Breast epithelium (tissue), 4 donors: ENCODE measurements at regions not wholly inside any gene's neighbourhood (a gene's known extent, or its start where the extent isn't known, plus 50 kb on each side); places are given as distances from the start of the nearest gene placed in this dataset.

ENCODE experiments used
- DNase-seq, 2 donors: peaks; one replicate each; pipeline ENCODE4 v3.0.0-alpha.2; 2019; ENCODE audit warnings: low spot score in 2 of 2
- H3K27ac ChIP-seq, 2 donors: fragments of 200-600 bp; sonication (generic) in 1 of 2; one replicate each; pipeline ENCODE4 v1.5.1; 2016 to 2019; ENCODE audit warnings: mild to moderate bottlenecking in 1 of 2
- H3K27me3 ChIP-seq, 2 donors: fragments of 200-600 bp; sonication (generic) in 1 of 2; one replicate each; pipeline versions ENCODE4 v1.5.1 to v1.6.0; 2017 to 2019; ENCODE audit warnings: control low read depth in 1 of 2, mild to moderate bottlenecking in 1 of 2
- H3K36me3 ChIP-seq: fragments of 200-600 bp; one replicate; pipeline ENCODE4 v1.5.1; 2019
- H3K4me1 ChIP-seq, 2 donors: fragments of 200-600 bp; sonication (generic); one replicate each; pipeline ENCODE4 v1.5.1; 2016 to 2019; ENCODE audit warnings: control low read depth in 1 of 2
- H3K4me3 ChIP-seq, 3 donors: fragments of 200-600 bp; sonication (generic); 1 replicate in 2 of 3; 2 replicates in 1 of 3; pipeline ENCODE4 v1.5.1; 2016 to 2019; ENCODE audit warnings: mild to moderate bottlenecking in 3 of 3, moderate library complexity in 2 of 3
- H3K9me3 ChIP-seq, 2 donors: fragments of 200-600 bp; sonication (generic) in 1 of 2; one replicate each; pipeline ENCODE4 v1.5.1; 2016 to 2019; ENCODE audit warnings: control low read depth in 1 of 2
- POLR2A ChIP-seq: fragments of 450-650 bp; IDR thresholded peaks from one replicate; pipeline ENCODE4 v1.6.1; 2016; ENCODE audit warnings: antibody characterized with exemption, mild to moderate bottlenecking, moderate library complexity
- POLR2AphosphoS5 ChIP-seq, 3 donors: sonication (generic); formaldehyde crosslinking; IDR thresholded peaks; one replicate each; pipeline ENCODE4 v1.6.1; 2017; ENCODE audit warnings: antibody characterized with exemption in 3 of 3
- intact Hi-C: fragments of 100-400 bp; cut with DNase I; formaldehyde crosslinking; loops from one replicate; pipeline ENCODE4 v1.15.1; 2023; ENCODE audit warnings: low total_unique reads
- TF ChIP-seq, protein P1 (sequence below), 3 donors: fragments of 450-650 bp; IDR thresholded peaks; one replicate each; pipeline ENCODE4 v1.5.1; 2016 to 2017; ENCODE audit warnings: antibody characterized with exemption in 3 of 3, mild to moderate bottlenecking in 3 of 3, moderate library complexity in 3 of 3

DNA sequence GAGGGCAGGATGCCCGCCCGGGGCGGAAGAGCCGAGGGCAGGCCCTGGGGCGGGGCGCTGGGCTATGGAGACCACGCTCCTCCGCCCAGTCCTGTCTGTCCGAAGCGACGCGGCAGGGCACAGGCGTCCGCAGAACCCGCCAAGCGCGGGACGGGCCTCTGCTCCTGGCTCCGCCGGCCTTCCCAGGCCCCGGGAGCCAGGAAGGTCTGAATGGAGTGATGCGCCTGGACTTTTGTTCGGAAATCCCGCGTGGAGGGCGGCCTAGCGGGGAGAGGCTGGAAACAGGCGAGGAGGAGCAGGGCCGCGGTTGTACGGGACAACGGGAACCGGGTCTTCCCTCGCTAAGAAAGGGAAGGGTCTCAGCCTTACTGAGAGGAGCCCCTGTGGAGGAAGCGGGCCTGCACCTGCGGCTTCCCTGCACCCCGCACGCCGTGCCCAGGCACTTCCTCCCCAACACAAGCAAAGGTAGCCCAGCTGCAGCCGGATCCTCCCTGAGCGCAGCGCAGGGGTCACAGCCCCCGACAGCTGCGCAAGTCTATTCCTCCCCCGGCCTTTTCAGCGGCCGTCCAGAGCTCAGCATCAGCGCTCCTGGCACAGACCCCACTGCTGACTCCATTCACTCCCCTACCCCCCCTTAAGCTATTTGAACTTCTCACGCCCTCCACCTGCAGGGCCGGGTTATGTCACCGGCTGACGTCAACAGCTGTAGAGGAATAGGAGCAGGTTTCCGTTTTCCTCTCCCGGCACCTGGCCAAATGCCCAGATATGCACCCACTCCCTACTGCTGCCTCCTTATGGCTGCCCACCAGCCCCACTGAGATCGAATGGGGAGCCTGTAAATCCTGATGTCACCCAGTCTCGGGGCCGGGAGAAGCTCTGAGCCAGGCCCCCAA is 143.2 kb upstream of the RET start:
- H3K27me3 ChIP-seq, result peaks cover 0 to 43% of the 10 kb centered on the region in 2 donors
- DNase-seq, result no peak
- H3K4me1 ChIP-seq, result no peaks in the 10 kb centered on the region
- TF ChIP-seq, protein P1, sequence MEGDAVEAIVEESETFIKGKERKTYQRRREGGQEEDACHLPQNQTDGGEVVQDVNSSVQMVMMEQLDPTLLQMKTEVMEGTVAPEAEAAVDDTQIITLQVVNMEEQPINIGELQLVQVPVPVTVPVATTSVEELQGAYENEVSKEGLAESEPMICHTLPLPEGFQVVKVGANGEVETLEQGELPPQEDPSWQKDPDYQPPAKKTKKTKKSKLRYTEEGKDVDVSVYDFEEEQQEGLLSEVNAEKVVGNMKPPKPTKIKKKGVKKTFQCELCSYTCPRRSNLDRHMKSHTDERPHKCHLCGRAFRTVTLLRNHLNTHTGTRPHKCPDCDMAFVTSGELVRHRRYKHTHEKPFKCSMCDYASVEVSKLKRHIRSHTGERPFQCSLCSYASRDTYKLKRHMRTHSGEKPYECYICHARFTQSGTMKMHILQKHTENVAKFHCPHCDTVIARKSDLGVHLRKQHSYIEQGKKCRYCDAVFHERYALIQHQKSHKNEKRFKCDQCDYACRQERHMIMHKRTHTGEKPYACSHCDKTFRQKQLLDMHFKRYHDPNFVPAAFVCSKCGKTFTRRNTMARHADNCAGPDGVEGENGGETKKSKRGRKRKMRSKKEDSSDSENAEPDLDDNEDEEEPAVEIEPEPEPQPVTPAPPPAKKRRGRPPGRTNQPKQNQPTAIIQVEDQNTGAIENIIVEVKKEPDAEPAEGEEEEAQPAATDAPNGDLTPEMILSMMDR (IDR thresholded peaks at IDR 0.05), result no peak
- no peak for TF ChIP-seq POLR2AphosphoS5 (IDR thresholded peaks at IDR 0.05)
- TF ChIP-seq POLR2A, result no peak
- no peak overlapping the region for H3K27ac ChIP-seq
- no peaks in the 10 kb centered on the region for H3K36me3 ChIP-seq
- intact Hi-C loops, result no loop called here
- H3K4me3 ChIP-seq, result peak overlapping the region in 2 of 3 donors; percentile 20 to 42
- H3K9me3 ChIP-seq, result no peaks in the 10 kb centered on the region

DNA sequence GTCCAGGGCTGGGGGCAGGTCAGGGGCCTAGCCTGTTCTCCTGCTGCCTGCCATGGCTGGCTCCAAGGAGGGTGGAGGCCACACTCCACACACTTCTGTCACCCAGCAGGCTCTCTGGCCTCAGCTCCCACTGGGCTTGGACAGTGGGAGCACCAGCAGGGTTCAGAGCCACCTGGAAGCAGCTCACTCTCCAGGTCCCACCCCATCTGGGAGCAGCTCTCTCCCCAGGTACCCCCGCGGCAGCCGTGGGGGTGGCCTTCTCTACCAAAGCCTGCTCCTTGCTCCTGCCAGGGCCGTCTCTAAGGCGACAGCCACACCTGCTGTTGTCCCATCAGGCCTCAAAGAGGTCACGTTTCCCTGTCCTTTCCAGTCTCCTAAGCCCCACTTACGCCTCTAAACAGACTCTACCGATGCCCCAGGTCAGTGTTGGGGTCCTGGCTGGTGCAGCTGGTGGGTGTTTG is 142.5 kb upstream of the RET start:
- no peak for TF ChIP-seq POLR2A
- no peak for TF ChIP-seq POLR2AphosphoS5 (IDR thresholded peaks at IDR 0.05)
- TF ChIP-seq, protein P1 (IDR thresholded peaks at IDR 0.05), result no peak
- intact Hi-C loops, result no loop called here
- no peaks in the 10 kb centered on the region for H3K36me3 ChIP-seq
- no peak overlapping the region for H3K4me3 ChIP-seq
- DNase-seq, result no peak
- no peak overlapping the region for H3K27ac ChIP-seq
- H3K27me3 ChIP-seq, result peaks cover 0 to 41% of the 10 kb centered on the region in 2 donors
- H3K9me3 ChIP-seq, result no peaks in the 10 kb centered on the region
- no peaks in the 10 kb centered on the region for H3K4me1 ChIP-seq

DNA sequence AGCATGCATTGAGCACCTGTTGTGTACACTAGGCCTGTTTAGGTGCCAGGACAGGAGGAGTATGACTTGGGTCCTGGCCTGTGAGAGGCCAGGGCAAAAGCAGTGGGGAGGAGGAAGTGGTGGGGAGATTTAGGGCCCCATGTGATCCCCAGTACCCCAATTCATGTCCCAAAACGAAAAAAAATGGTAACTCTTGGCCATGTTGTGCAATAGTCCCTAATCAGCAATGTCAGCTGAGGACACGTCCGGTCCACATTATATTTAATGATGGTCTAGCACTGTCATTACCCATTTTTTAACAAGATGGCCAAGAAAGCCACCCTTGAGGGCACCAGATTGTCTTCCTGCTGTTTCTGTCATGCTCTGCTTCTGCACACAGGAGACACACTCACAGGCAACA is 142.0 kb upstream of the RET start:
- peaks cover 0 to 36% of the 10 kb centered on the region in 2 donors for H3K27me3 ChIP-seq
- no peaks in the 10 kb centered on the region for H3K9me3 ChIP-seq
- H3K4me3 ChIP-seq, result no peak overlapping the region
- TF ChIP-seq POLR2A, result no peak
- TF ChIP-seq, protein P1 (IDR thresholded peaks at IDR 0.05), result no peak
- TF ChIP-seq POLR2AphosphoS5 (IDR thresholded peaks at IDR 0.05), result no peak
- no peak overlapping the region for H3K27ac ChIP-seq
- H3K36me3 ChIP-seq, result no peaks in the 10 kb centered on the region
- no peaks in the 10 kb centered on the region for H3K4me1 ChIP-seq
- no peak for DNase-seq
- intact Hi-C loops, result no loop called here

DNA sequence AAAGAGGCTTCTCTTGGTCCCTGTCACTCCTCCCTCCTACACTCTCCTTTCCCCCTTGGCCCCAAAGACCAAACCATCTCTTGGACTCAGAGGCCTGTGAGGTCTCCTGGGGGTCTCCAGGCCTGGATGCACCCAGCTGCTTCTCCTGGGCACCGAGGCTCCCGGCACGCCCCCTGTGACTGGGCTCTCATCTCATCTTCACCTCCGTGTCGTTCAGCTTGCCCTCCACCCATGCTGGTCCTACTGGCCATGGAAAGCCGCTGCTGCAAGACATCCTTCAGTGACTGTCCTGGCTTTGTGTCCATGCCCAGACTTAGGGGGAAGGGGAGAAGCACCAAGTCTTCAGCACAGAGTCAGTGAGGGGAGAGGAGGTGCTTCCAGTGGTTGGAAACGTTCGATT is 141.4 kb upstream of the RET start:
- TF ChIP-seq POLR2AphosphoS5 (IDR thresholded peaks at IDR 0.05), result no peak
- no peak for TF ChIP-seq POLR2A
- TF ChIP-seq, protein P1 (IDR thresholded peaks at IDR 0.05), result no peak
- DNase-seq, result no peak
- H3K27me3 ChIP-seq, result peaks cover 0 to 33% of the 10 kb centered on the region in 2 donors
- intact Hi-C loops, result no loop called here
- H3K4me3 ChIP-seq, result no peak overlapping the region
- H3K9me3 ChIP-seq, result no peaks in the 10 kb centered on the region
- no peak overlapping the region for H3K27ac ChIP-seq
- H3K36me3 ChIP-seq, result no peaks in the 10 kb centered on the region
- H3K4me1 ChIP-seq, result no peaks in the 10 kb centered on the region

DNA sequence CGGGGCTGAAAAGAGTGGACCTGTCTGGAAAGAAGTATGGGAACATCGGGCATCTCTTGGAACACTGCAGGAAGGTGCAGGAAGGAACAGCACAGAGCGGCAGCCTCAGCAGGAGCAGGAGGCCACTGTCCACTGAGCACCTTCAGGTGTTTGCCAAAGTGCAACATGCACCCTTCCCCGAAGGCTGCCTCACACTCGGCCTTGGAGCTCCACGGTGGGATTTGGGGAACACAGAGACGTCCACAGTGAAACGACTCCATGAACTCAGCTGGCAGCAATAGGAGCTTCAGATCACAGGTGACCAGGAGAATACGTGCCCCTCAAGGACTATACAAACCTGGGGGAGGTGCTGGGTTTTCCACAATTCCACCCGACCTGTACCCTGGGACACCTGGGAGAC is 140.3 kb upstream of the RET start:
- peaks cover 0 to 25% of the 10 kb centered on the region in 2 donors for H3K27me3 ChIP-seq
- TF ChIP-seq POLR2A (no peak), POLR2AphosphoS5 (IDR thresholded peaks at IDR 0.05) (no peak)
- TF ChIP-seq, protein P1 (IDR thresholded peaks at IDR 0.05), result no peak

More for the DNA sequence above, 140.3 kb upstream of the RET start:
- no peak overlapping the region for H3K27ac ChIP-seq
- H3K36me3 ChIP-seq, result no peaks in the 10 kb centered on the region
- H3K4me1 ChIP-seq, result no peaks in the 10 kb centered on the region
- no peak for DNase-seq
- no peak overlapping the region for H3K4me3 ChIP-seq
- intact Hi-C loops, result no loop called here
- H3K9me3 ChIP-seq, result no peaks in the 10 kb centered on the region
